Neural cell (in vitro differentiated cells): ENCODE measurements at regions not wholly inside any gene's neighbourhood (a gene's known extent, or its start where the extent isn't known, plus 50 kb on each side); places are given as distances from the start of the nearest gene placed in this dataset.
"Not testable (repeated sequence)": the region's sequence is repeated elsewhere in the genome, so short reads cannot be mapped to it uniquely, and the experiment has no call there.

Experiments used
- H2AFZ ChIP-seq: fragments of 200-600, 300-800 bp; sonication (generic), shearing (Covaris generic); 2 replicates; pipeline ENCODE4 v1.6.0; 2014; ENCODE audit warnings: low read depth, mild to moderate bottlenecking, antibody characterized with exemption, low read length, moderate library complexity
- H3F3A ChIP-seq: fragments of 200-600 bp; shearing (Covaris generic); 2 replicates; pipeline ENCODE4 v1.6.1; 2016; ENCODE audit warnings: mild to moderate bottlenecking, moderate library complexity, mixed read lengths, antibody characterized with exemption, low read length; ENCODE audit not compliant: insufficient read depth, poor library complexity, severe bottlenecking
- H3K27ac ChIP-seq: fragments of 200-600, 300-800 bp; sonication (generic), shearing (Covaris generic); 2 replicates; pipeline ENCODE4 v1.5.1; 2014; ENCODE audit warnings: mild to moderate bottlenecking, low read length, moderate library complexity
- H3K27me3 ChIP-seq: fragments of 300-800, 200-600 bp; sonication (generic), shearing (Covaris generic); 2 replicates; pipeline ENCODE4 v1.6.0; 2014; ENCODE audit warnings: mild to moderate bottlenecking, low read depth, low read length, moderate library complexity; ENCODE audit not compliant: insufficient read depth
- H3K36me3 ChIP-seq: fragments of 300-800, 200-600 bp; sonication (generic), shearing (Covaris generic); 2 replicates; pipeline ENCODE4 v1.5.1; 2014; ENCODE audit warnings: mild to moderate bottlenecking, antibody characterized with exemption, low read length, moderate library complexity; ENCODE audit not compliant: insufficient read depth
- H3K4me2 ChIP-seq: fragments of 300-800, 200-600 bp; sonication (generic), shearing (Covaris generic); 2 replicates; pipeline ENCODE4 v1.6.0; 2014; ENCODE audit warnings: mild to moderate bottlenecking, low read length
- H3K4me3 ChIP-seq: fragments of 300-800, 200-600 bp; sonication (generic), shearing (Covaris generic); 2 replicates; pipeline ENCODE4 v1.5.1; 2014; ENCODE audit warnings: mild to moderate bottlenecking, low read length, moderate library complexity
- H3K79me2 ChIP-seq: fragments of 200-600 bp; shearing (Covaris generic); replicated peaks from 2 replicates; pipeline ENCODE4 v1.6.0; 2014; ENCODE audit warnings: mild to moderate bottlenecking, low read length, moderate library complexity; ENCODE audit not compliant: insufficient read depth
- H3K9ac ChIP-seq: fragments of 300-800, 200-600 bp; sonication (generic), shearing (Covaris generic); 2 replicates; pipeline ENCODE4 v1.6.1; 2016; ENCODE audit warnings: mild to moderate bottlenecking, low read length, mixed read lengths
- H3K9me2 ChIP-seq: fragments of 200-600 bp; shearing (Covaris generic); 2 replicates; pipeline ENCODE4 v1.6.1; 2016; ENCODE audit warnings: mild to moderate bottlenecking, low read length, mixed read lengths; ENCODE audit not compliant: insufficient read depth
- H3K9me3 ChIP-seq: fragments of 200-600, 300-800 bp; sonication (generic), shearing (Covaris generic); 2 replicates; pipeline ENCODE4 v1.6.1; 2016; ENCODE audit warnings: mild to moderate bottlenecking, mixed run types, low read length, moderate library complexity, mixed read lengths
- H4K20me1 ChIP-seq: fragments of 200-600 bp; shearing (Covaris generic); 2 replicates; pipeline ENCODE4 v1.6.1; 2016; ENCODE audit warnings: mild to moderate bottlenecking, mixed run types; ENCODE audit not compliant: insufficient read depth
- CTCF ChIP-seq: fragments of 450-650 bp; IDR thresholded peaks from 2 replicates; pipeline ENCODE4 v1.5.1; 2014; ENCODE audit warnings: antibody characterized with exemption, mild to moderate bottlenecking, moderate library complexity; ENCODE audit not compliant: poor library complexity, severe bottlenecking
- EP300 ChIP-seq: fragments of 450-650 bp; conservative IDR thresholded peaks from 2 replicates; pipeline ENCODE4 v1.6.1; 2014; ENCODE audit warnings: antibody characterized with exemption, mild to moderate bottlenecking, moderate library complexity; ENCODE audit not compliant: poor library complexity, severe bottlenecking
- EZH2 ChIP-seq: fragments of 200-600, 300-800 bp; shearing (Covaris generic), sonication (generic); IDR thresholded peaks from 2 replicates; pipeline ENCODE4 v1.6.1; 2014; ENCODE audit warnings: antibody characterized with exemption, low read length, borderline replicate concordance, mild to moderate bottlenecking; ENCODE audit not compliant: insufficient read depth, poor library complexity, severe bottlenecking
- MXI1 ChIP-seq: fragments of 450-650 bp; conservative IDR thresholded peaks from 2 replicates; pipeline ENCODE4 v1.6.1; 2014; ENCODE audit warnings: antibody characterized with exemption, mild to moderate bottlenecking; ENCODE audit not compliant: poor library complexity, severe bottlenecking
- POLR2AphosphoS5 ChIP-seq: IDR thresholded peaks from 2 replicates; pipeline ENCODE4 v1.6.1; 2012
- RAD21 ChIP-seq: fragments of 450-650 bp; conservative IDR thresholded peaks from 2 replicates; pipeline ENCODE4 v1.6.1; 2014; ENCODE audit warnings: antibody characterized with exemption, mild to moderate bottlenecking, moderate library complexity
- SMC3 ChIP-seq: fragments of 450-650 bp; conservative IDR thresholded peaks from 2 replicates; pipeline ENCODE4 v1.6.1; 2014; ENCODE audit warnings: antibody characterized with exemption, mild to moderate bottlenecking, moderate library complexity; ENCODE audit not compliant: poor library complexity
- TAF1 ChIP-seq: IDR thresholded peaks from 2 replicates; pipeline ENCODE4 v1.6.1; 2012; ENCODE audit warnings: low read depth
- TF ChIP-seq, protein P1 (sequence below): IDR thresholded peaks from 2 replicates; pipeline ENCODE4 v1.6.1; 2012; ENCODE audit warnings: borderline replicate concordance

- TF ChIP-seq CTCF, result no peak
Observed at GRCh38 chr2:38483776-38484501, 106.9 kb upstream of the ATL2 start (continued).

DNA sequence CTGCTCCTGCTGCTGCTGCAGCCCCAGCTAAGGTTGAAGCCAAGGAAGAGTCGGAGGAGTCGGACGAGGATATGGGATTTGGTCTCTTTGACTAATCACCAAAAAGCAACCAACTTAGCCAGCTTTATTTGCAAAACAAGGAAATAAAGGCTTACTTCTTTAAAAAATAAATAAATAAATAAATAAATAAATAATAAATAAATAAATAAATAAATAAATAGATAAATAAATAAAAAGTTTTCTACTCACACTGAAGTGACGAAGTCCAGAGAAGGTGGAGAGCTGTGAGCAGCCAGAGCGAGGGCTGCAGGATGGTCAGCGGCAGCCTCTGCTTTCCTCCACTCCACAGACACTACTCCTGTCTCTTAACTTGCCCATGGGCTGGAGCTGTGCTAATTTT lies 105.6 kb upstream of the ATL2 start:
- H3K79me2 ChIP-seq, H3K9ac ChIP-seq, H4K20me1 ChIP-seq, H3K4me2 ChIP-seq, H2AFZ ChIP-seq, H3K27me3 ChIP-seq, H3F3A ChIP-seq, H3K27ac ChIP-seq, H3K36me3 ChIP-seq, H3K9me2 ChIP-seq, H3K9me3 ChIP-seq, H3K4me3 ChIP-seq: not testable (repeated sequence)

- H2AFZ ChIP-seq, result no peak overlapping the region
- H3K27ac ChIP-seq, result no peak overlapping the region
- no peak overlapping the region for H3K4me2 ChIP-seq
- no peaks in the 10 kb centered on the region for H3K9me2 ChIP-seq
- no peak overlapping the region for H3K4me3 ChIP-seq
- no peaks in the 10 kb centered on the region for H3K36me3 ChIP-seq
- H3K79me2 ChIP-seq, result no peaks in the 10 kb centered on the region
- TF ChIP-seq EP300 (no peak), TAF1 (no peak), EZH2 (no peak), POLR2AphosphoS5 (no peak), RAD21 (no peak), CTCF (no peak), SMC3 (no peak), MXI1 (no peak)
- TF ChIP-seq, protein P1, sequence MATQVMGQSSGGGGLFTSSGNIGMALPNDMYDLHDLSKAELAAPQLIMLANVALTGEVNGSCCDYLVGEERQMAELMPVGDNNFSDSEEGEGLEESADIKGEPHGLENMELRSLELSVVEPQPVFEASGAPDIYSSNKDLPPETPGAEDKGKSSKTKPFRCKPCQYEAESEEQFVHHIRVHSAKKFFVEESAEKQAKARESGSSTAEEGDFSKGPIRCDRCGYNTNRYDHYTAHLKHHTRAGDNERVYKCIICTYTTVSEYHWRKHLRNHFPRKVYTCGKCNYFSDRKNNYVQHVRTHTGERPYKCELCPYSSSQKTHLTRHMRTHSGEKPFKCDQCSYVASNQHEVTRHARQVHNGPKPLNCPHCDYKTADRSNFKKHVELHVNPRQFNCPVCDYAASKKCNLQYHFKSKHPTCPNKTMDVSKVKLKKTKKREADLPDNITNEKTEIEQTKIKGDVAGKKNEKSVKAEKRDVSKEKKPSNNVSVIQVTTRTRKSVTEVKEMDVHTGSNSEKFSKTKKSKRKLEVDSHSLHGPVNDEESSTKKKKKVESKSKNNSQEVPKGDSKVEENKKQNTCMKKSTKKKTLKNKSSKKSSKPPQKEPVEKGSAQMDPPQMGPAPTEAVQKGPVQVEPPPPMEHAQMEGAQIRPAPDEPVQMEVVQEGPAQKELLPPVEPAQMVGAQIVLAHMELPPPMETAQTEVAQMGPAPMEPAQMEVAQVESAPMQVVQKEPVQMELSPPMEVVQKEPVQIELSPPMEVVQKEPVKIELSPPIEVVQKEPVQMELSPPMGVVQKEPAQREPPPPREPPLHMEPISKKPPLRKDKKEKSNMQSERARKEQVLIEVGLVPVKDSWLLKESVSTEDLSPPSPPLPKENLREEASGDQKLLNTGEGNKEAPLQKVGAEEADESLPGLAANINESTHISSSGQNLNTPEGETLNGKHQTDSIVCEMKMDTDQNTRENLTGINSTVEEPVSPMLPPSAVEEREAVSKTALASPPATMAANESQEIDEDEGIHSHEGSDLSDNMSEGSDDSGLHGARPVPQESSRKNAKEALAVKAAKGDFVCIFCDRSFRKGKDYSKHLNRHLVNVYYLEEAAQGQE, result no peak
- H4K20me1 ChIP-seq, result no peaks in the 10 kb centered on the region
- H3K9ac ChIP-seq, result no peak overlapping the region
- H3K27me3 ChIP-seq, result no peaks in the 10 kb centered on the region
- H3F3A ChIP-seq, result no peaks in the 10 kb centered on the region
- peaks cover 10% of the 10 kb centered on the region for H3K9me3 ChIP-seq
Observed at GRCh38 chr2:38480617-38481016, 103.5 kb upstream of the ATL2 start.
